ENCODE measurements at regions not wholly inside any gene's neighbourhood (a gene's known extent, or its start where the extent isn't known, plus 50 kb on each side); places are given as distances from the start of the nearest gene placed in this dataset.

GRCh38 chr13:63540061-63540460 lies 2124.4 kb upstream of the PCDH20 start:
- TF ChIP-seq CTCF (IDR thresholded peaks at IDR 0.05; ENCODE audit: low read depth, low read length, missing input control) (no peak), MAX (IDR thresholded peaks at IDR 0.05) (no peak), SP1 (IDR thresholded peaks at IDR 0.05) (no peak), RAD21 (IDR thresholded peaks at IDR 0.05) (no peak), REST (IDR thresholded peaks at IDR 0.05) (no peak), TAF1 (conservative IDR thresholded peaks at IDR 0.05) (no peak), ATF3 (IDR thresholded peaks at IDR 0.05) (no peak), FOXA1 (IDR thresholded peaks at IDR 0.05) (no peak), ZBTB33 (IDR thresholded peaks at IDR 0.05) (no peak), HNF4A (conservative IDR thresholded peaks at IDR 0.05) (no peak), GABPA (IDR thresholded peaks at IDR 0.05 in 1 of 2, conservative IDR thresholded peaks at IDR 0.05 in 1 of 2) (no peak), YY1 (IDR thresholded peaks at IDR 0.05) (no peak)

Data from liver (tissue), 3 donors.